ENCODE measurements at regions not wholly inside any gene's neighbourhood (a gene's known extent, or its start where the extent isn't known, plus 50 kb on each side); places are given as distances from the start of the nearest gene placed in this dataset.

- DNase-seq (ENCODE audit: low spot score): peak; percentile 43
- TF ChIP-seq CTCF (IDR thresholded peaks at IDR 0.05): no peak
- ATAC-seq (ENCODE audit: low FRiP score): peak; percentile 87
Measured at GRCh38 chr15:31235311-31236183, 91.1 kb upstream of the KLF13 start.

- DNase-seq (ENCODE audit: low spot score) (peak; percentile 62), ATAC-seq (ENCODE audit: low FRiP score) (peak; percentile 93)
- TF ChIP-seq CTCF (IDR thresholded peaks at IDR 0.05): no peak
Measured at GRCh38 chr15:31236184-31237042, 90.2 kb upstream of the KLF13 start.

- ATAC-seq (ENCODE audit: low FRiP score): no peak
- no peak for DNase-seq (ENCODE audit: low spot score)
Measured at GRCh38 chr15:31237043-31237324, 89.7 kb upstream of the KLF13 start.

GRCh38 chr15:31238906-31239305 lies 87.7 kb upstream of the KLF13 start:
- ATAC-seq (ENCODE audit: low FRiP score): no peak
- no peak for TF ChIP-seq CTCF (IDR thresholded peaks at IDR 0.05)
- DNase-seq (ENCODE audit: low spot score): no peak

More at GRCh38 chr15:31237043-31237324, 89.7 kb upstream of the KLF13 start:
- TF ChIP-seq CTCF (IDR thresholded peaks at IDR 0.05): no peak

- no peak for DNase-seq (ENCODE audit: low spot score)
- TF ChIP-seq CTCF (IDR thresholded peaks at IDR 0.05): no peak
- ATAC-seq (ENCODE audit: low FRiP score): no peak
Measured at GRCh38 chr15:31239409-31239808, 87.2 kb upstream of the KLF13 start.

- TF ChIP-seq CTCF (IDR thresholded peaks at IDR 0.05): no peak
- DNase-seq (ENCODE audit: low spot score) (no peak), ATAC-seq (ENCODE audit: low FRiP score) (no peak)
Measured at GRCh38 chr15:31241888-31242522, 84.6 kb upstream of the KLF13 start.
